Heart left ventricle (tissue), 13 donors: ENCODE measurements at regions not wholly inside any gene's neighbourhood (a gene's known extent, or its start where the extent isn't known, plus 50 kb on each side); places are given as distances from the start of the nearest gene placed in this dataset.

Experiments
- POLR2A ChIP-seq, 2 donors: fragments of 450-650 bp; IDR thresholded peaks; one replicate each; pipeline ENCODE4 v1.6.1; 2017; ENCODE audit warnings: antibody characterized with exemption in 2 of 2, mild to moderate bottlenecking in 2 of 2, moderate library complexity in 2 of 2
- TF ChIP-seq, protein P1 (sequence below), 12 donors: fragments of 200-600 bp; sonication (generic) in 4 of 12; IDR thresholded peaks; one replicate each; pipeline versions ENCODE4 v1.5.0 to v1.8.0; 2018 to 2022; ENCODE audit warnings: antibody characterized with exemption in 12 of 12, mild to moderate bottlenecking in 5 of 12
- donor health status: ischemic (EF 13 %, LVEDD 7.1; RV severe dilation, severe dysfunction).
- donor health status: DM: no; HTN: yes; CAD: no.
- donor health status: DM: no; HTN: no; CAD: no.
- donor health status: ischemic (EF 25% LVEDD 6.9; RV normal size, moderate dysfunction).
- donor health status: ischemic (EF 25% LVEDD 5.7; RV mildly dilated, moderate dysfunction).
- donor health status: ischemic (EF 35%, LVEDD 5.7; RV mildly dilated, moderate dysfunction).
- donor health status: nonischemic (EF 11% LVEDD 7.7; RV severe dilation, severe dysfunction).
- donor health status: DM: yes; HTN: yes; CAD: no.
- donor health status: PGD.
- donor health status: ischemic (EF 29% LVEDD 5.4; RV normal size, mild dysfunction).
- donor health status: nonischemic (EF 23%, LVEDD 6.1; RV moderate dilation, normal function).

DNA sequence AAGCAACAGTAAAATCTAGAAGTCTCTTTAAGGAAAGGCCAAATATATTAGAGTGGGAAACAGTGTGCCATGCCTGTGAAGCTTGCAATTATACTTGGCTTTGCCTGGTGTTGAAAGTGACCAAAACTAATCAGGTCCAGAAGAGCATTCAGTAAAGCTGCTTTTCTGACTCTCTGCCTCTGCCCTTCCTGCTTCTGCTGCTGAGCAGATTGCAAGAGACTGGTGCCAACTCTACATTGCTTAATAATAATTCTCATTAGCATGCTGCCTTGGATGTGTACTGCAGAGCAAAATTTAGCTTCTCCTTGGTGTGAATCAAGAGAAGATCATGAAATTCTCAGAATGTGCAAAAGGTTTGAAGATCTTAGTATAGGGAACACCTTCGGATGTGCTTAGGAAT is 120.4 kb upstream of the RFX3 start:
- TF ChIP-seq POLR2A (IDR thresholded peaks at IDR 0.05): no peak
- TF ChIP-seq, protein P1, sequence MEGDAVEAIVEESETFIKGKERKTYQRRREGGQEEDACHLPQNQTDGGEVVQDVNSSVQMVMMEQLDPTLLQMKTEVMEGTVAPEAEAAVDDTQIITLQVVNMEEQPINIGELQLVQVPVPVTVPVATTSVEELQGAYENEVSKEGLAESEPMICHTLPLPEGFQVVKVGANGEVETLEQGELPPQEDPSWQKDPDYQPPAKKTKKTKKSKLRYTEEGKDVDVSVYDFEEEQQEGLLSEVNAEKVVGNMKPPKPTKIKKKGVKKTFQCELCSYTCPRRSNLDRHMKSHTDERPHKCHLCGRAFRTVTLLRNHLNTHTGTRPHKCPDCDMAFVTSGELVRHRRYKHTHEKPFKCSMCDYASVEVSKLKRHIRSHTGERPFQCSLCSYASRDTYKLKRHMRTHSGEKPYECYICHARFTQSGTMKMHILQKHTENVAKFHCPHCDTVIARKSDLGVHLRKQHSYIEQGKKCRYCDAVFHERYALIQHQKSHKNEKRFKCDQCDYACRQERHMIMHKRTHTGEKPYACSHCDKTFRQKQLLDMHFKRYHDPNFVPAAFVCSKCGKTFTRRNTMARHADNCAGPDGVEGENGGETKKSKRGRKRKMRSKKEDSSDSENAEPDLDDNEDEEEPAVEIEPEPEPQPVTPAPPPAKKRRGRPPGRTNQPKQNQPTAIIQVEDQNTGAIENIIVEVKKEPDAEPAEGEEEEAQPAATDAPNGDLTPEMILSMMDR (IDR thresholded peaks at IDR 0.05): no peak
